Activated effector memory CD4-positive, alpha-beta T cell treated with Interleukin-2 at 50 U/mL for 16 hours (primary cell): ENCODE measurements at regions not wholly inside any gene's neighbourhood (a gene's known extent, or its start where the extent isn't known, plus 50 kb on each side); places are given as distances from the start of the nearest gene placed in this dataset.

Experiments
- DNase-seq: peaks from one replicate; pipeline ENCODE4 v3.0.0-alpha.2; 2020

GRCh38 chr3:102161384-102162006 lies 273.3 kb upstream of the ZPLD1 start:
- DNase-seq = no peak

- no peak for DNase-seq
Measured at GRCh38 chr3:102162251-102162650, 272.6 kb upstream of the ZPLD1 start.

GRCh38 chr3:102163039-102163817 lies 271.6 kb upstream of the ZPLD1 start:
- DNase-seq = no peak

- DNase-seq = no peak
Measured at GRCh38 chr3:102163818-102164154, 271.0 kb upstream of the ZPLD1 start.

GRCh38 chr3:102165367-102165766 lies 269.4 kb upstream of the ZPLD1 start:
- DNase-seq = no peak

GRCh38 chr3:102169915-102170479 lies 264.8 kb upstream of the ZPLD1 start:
- no peak for DNase-seq

- no peak for DNase-seq
Measured at GRCh38 chr3:102170545-102170944, 264.3 kb upstream of the ZPLD1 start.

GRCh38 chr3:102174312-102174712 lies 260.5 kb upstream of the ZPLD1 start:
- DNase-seq = no peak

GRCh38 chr3:102174832-102175374 lies 259.9 kb upstream of the ZPLD1 start:
- no peak for DNase-seq

- no peak for DNase-seq
Measured at GRCh38 chr3:102176333-102177050, 258.3 kb upstream of the ZPLD1 start.

GRCh38 chr3:102177075-102177755 lies 257.6 kb upstream of the ZPLD1 start:
- DNase-seq = no peak

GRCh38 chr3:102178817-102179216 lies 256.0 kb upstream of the ZPLD1 start:
- DNase-seq = no peak

- no peak for DNase-seq
Measured at GRCh38 chr3:102179326-102180177, 255.3 kb upstream of the ZPLD1 start.

- no peak for DNase-seq
Measured at GRCh38 chr3:102180280-102180931, 254.4 kb upstream of the ZPLD1 start.

GRCh38 chr3:102181175-102181920 lies 253.5 kb upstream of the ZPLD1 start:
- no peak for DNase-seq

GRCh38 chr3:102182162-102182561 lies 252.7 kb upstream of the ZPLD1 start:
- no peak for DNase-seq

GRCh38 chr3:102183186-102183585 lies 251.6 kb upstream of the ZPLD1 start:
- DNase-seq = no peak

GRCh38 chr3:102183623-102184022 lies 251.2 kb upstream of the ZPLD1 start:
- no peak for DNase-seq

- no peak for DNase-seq
Measured at GRCh38 chr3:102189541-102189940, 245.3 kb upstream of the ZPLD1 start.

GRCh38 chr3:102189956-102190723 lies 244.7 kb upstream of the ZPLD1 start:
- DNase-seq = no peak
